Activated CD8-positive, alpha-beta T cell treated with anti-CD3 and anti-CD28 coated beads for 36 hours (primary cell): ENCODE measurements at regions not wholly inside any gene's neighbourhood (a gene's known extent, or its start where the extent isn't known, plus 50 kb on each side); places are given as distances from the start of the nearest gene placed in this dataset.
"Not testable (repeated sequence)": the region's sequence is repeated elsewhere in the genome, so short reads cannot be mapped to it uniquely, and the experiment has no call there.

Source experiments
- ATAC-seq: fragments of 200-7000 bp; cut with Tn5 transposase; one replicate; pipeline ENCODE4 v1.10.0; 2021; ENCODE audit warnings: mild to moderate bottlenecking, moderate library complexity
- CTCF ChIA-PET: fragments of 350-600 bp; sonication (Branson Sonifier 250); formaldehyde crosslinking; loops from one replicate; lab custom pipeline; 2021; ENCODE audit warnings: antibody characterized with exemption; lab: Charles Lee
- POLR2A ChIA-PET: fragments of 350-600 bp; sonication (Branson Sonifier 250); formaldehyde crosslinking; loops from one replicate; lab custom pipeline; 2021; ENCODE audit warnings: antibody characterized with exemption; lab: Charles Lee
- DNase-seq: peaks from one replicate; pipeline ENCODE4 v3.0.0-alpha.2; 2020
- H3K27ac Mint-ChIP-seq: one replicate; pipeline ENCODE4 v1.8.0; 2021; ENCODE audit warnings: mild to moderate bottlenecking, mixed read lengths
- H3K27me3 Mint-ChIP-seq: one replicate; pipeline ENCODE4 v1.8.0; 2021; ENCODE audit warnings: mixed read lengths
- H3K36me3 Mint-ChIP-seq: one replicate; pipeline ENCODE4 v1.8.0; 2021; ENCODE audit warnings: low read depth, mixed read lengths
- H3K4me1 Mint-ChIP-seq: one replicate; pipeline ENCODE4 v1.8.0; 2021; ENCODE audit warnings: low read depth, mixed read lengths
- H3K4me3 Mint-ChIP-seq: one replicate; pipeline ENCODE4 v1.8.0; 2021; ENCODE audit warnings: mild to moderate bottlenecking, moderate library complexity, mixed read lengths
- H3K9me3 Mint-ChIP-seq: one replicate; pipeline ENCODE4 v1.8.0; 2021; ENCODE audit warnings: mixed read lengths
- CTCF ChIP-seq: fragments of 200-600 bp; IDR thresholded peaks from one replicate; pipeline ENCODE4 v1.8.0; 2022; ENCODE audit warnings: antibody characterized with exemption, mild to moderate bottlenecking
- intact Hi-C: fragments of 100-400 bp; cut with micrococcal nuclease; formaldehyde crosslinking; loops from one replicate; pipeline ENCODE4 v1.10.0; 2022

- Mint-ChIP-seq H3K27ac (no peak overlapping the region), H3K36me3 (no peaks in the 10 kb centered on the region), H3K9me3 (peaks cover 2% of the 10 kb centered on the region), H3K27me3 (no peaks in the 10 kb centered on the region), H3K4me1 (no peaks in the 10 kb centered on the region), H3K4me3 (no peak overlapping the region)
- POLR2A ChIA-PET = no interaction called here
- TF ChIP-seq CTCF = no peak
- intact Hi-C loops = no loop called here
- CTCF ChIA-PET = no interaction called here
- ATAC-seq = no peak
- DNase-seq = no peak
Observed at GRCh38 chr5:103860327-103860726, 297.7 kb upstream of the NUDT12 start.

- intact Hi-C loops, H3K4me1 Mint-ChIP-seq, CTCF ChIA-PET, H3K27ac Mint-ChIP-seq, H3K27me3 Mint-ChIP-seq, H3K36me3 Mint-ChIP-seq, POLR2A ChIA-PET, ATAC-seq, H3K4me3 Mint-ChIP-seq, DNase-seq, H3K9me3 Mint-ChIP-seq: not testable (repeated sequence)
Observed at GRCh38 chr5:103858367-103858766, 295.8 kb upstream of the NUDT12 start.

- H3K36me3 Mint-ChIP-seq = no peaks in the 10 kb centered on the region
- no peak overlapping the region for H3K4me3 Mint-ChIP-seq
- POLR2A ChIA-PET = no interaction called here
- no peak for DNase-seq
- intact Hi-C loops = no loop called here
- no peaks in the 10 kb centered on the region for H3K27me3 Mint-ChIP-seq
- H3K4me1 Mint-ChIP-seq = no peaks in the 10 kb centered on the region
- TF ChIP-seq CTCF = no peak
- ATAC-seq = no peak
- no peaks in the 10 kb centered on the region for H3K9me3 Mint-ChIP-seq
- CTCF ChIA-PET = no interaction called here
- H3K27ac Mint-ChIP-seq = no peak overlapping the region
Observed at GRCh38 chr5:103851091-103851490, 288.5 kb upstream of the NUDT12 start.

- ChIA-PET CTCF (no interaction called here), POLR2A (no interaction called here)
- H3K27me3 Mint-ChIP-seq = no peaks in the 10 kb centered on the region
- no peaks in the 10 kb centered on the region for H3K9me3 Mint-ChIP-seq
- intact Hi-C loops = no loop called here
- no peaks in the 10 kb centered on the region for H3K36me3 Mint-ChIP-seq
- no peak overlapping the region for H3K4me3 Mint-ChIP-seq
- ATAC-seq = no peak
- DNase-seq = no peak
- no peaks in the 10 kb centered on the region for H3K4me1 Mint-ChIP-seq
- no peak overlapping the region for H3K27ac Mint-ChIP-seq
- no peak for TF ChIP-seq CTCF
Observed at GRCh38 chr5:103849934-103850333, 287.3 kb upstream of the NUDT12 start.

GRCh38 chr5:103847060-103847459 is 284.5 kb upstream of the NUDT12 start:
- Mint-ChIP-seq H3K4me1 (no peaks in the 10 kb centered on the region), H3K36me3 (no peaks in the 10 kb centered on the region), H3K9me3 (no peaks in the 10 kb centered on the region), H3K27ac (no peak overlapping the region), H3K27me3 (no peaks in the 10 kb centered on the region), H3K4me3 (no peak overlapping the region)
- DNase-seq (no peak), ATAC-seq (no peak)
- no peak for TF ChIP-seq CTCF
- intact Hi-C loops = no loop called here
- POLR2A ChIA-PET = no interaction called here
- CTCF ChIA-PET = no interaction called here

GRCh38 chr5:103842936-103843335 is 280.3 kb upstream of the NUDT12 start:
- TF ChIP-seq CTCF = no peak
- no peaks in the 10 kb centered on the region for H3K36me3 Mint-ChIP-seq
- no peaks in the 10 kb centered on the region for H3K27me3 Mint-ChIP-seq
- ChIA-PET CTCF (interaction anchor here (1.1 to 1.3 kb wide), 2 partner anchors 13 to 261 kb away, joined by 3 to 4 read pairs; no protein-coding TSS in a partner anchor), POLR2A (interaction anchor here (0.6 kb wide), 1 partner anchor 68 kb away, joined by 3 read pairs; no protein-coding TSS in a partner anchor)
- ATAC-seq (no peak), DNase-seq (no peak)
- H3K9me3 Mint-ChIP-seq = no peaks in the 10 kb centered on the region
- H3K4me3 Mint-ChIP-seq = no peak overlapping the region
- intact Hi-C loops = no loop called here
- no peak overlapping the region for H3K27ac Mint-ChIP-seq
- H3K4me1 Mint-ChIP-seq = no peaks in the 10 kb centered on the region
